Kidney (tissue), 13 donors: ENCODE measurements at regions not wholly inside any gene's neighbourhood (a gene's known extent, or its start where the extent isn't known, plus 50 kb on each side); places are given as distances from the start of the nearest gene placed in this dataset.

Source experiments
- DNase-seq, 5 donors: peaks; one replicate each; pipeline ENCODE4 v3.0.0-alpha.2; 2013 to 2020
- FAIRE-seq: peaks from 2 replicates; lab custom pipeline; 2012; peaks lifted over from hg19 to GRCh38; lab: Jason Lieb, UNC
- H3K27ac ChIP-seq, 2 donors: one replicate each; pipeline ENCODE4 v1.7.0; 2013; ENCODE audit warnings: low read depth in 2 of 2, low read length in 2 of 2, inconsistent platforms in 1 of 2
- H3K27me3 ChIP-seq: one replicate; pipeline ENCODE4 v1.7.1; 2013; ENCODE audit warnings: low read length, inconsistent platforms; ENCODE audit not compliant: control insufficient read depth, insufficient read depth
- H3K36me3 ChIP-seq, 3 donors: one replicate each; pipeline versions ENCODE4 v1.7.0 to v1.7.1; 2013; ENCODE audit warnings: low read length in 3 of 3, control low read depth in 1 of 3, inconsistent platforms in 1 of 3; ENCODE audit not compliant: insufficient read depth in 3 of 3, control insufficient read depth in 2 of 3
- H3K4me1 ChIP-seq, 3 donors: one replicate each; pipeline versions ENCODE4 v1.7.0 to v1.7.1; 2013; ENCODE audit warnings: low read length in 3 of 3, inconsistent platforms in 1 of 3, low read depth in 1 of 3; ENCODE audit not compliant: control insufficient read depth in 2 of 3, insufficient read depth in 2 of 3
- H3K4me3 ChIP-seq, 3 donors: one replicate each; pipeline versions ENCODE4 v1.7.0 to v1.8.1; 2013; ENCODE audit warnings: low read length in 3 of 3, control low read depth in 1 of 3, inconsistent platforms in 1 of 3
- H3K9ac ChIP-seq, 3 donors: one replicate each; pipeline versions ENCODE4 v1.7.0 to v1.7.1; 2013; ENCODE audit warnings: low read length in 3 of 3, control low read depth in 1 of 3, inconsistent platforms in 1 of 3
- H3K9me3 ChIP-seq, 3 donors: one replicate each; pipeline versions ENCODE4 v1.7.0 to v1.7.1; 2013; ENCODE audit warnings: low read length in 3 of 3, control low read depth in 1 of 3, inconsistent platforms in 1 of 3; ENCODE audit not compliant: control insufficient read depth in 2 of 3, insufficient read depth in 1 of 3
- intact Hi-C: fragments of 100-400 bp; cut with DNase I; formaldehyde crosslinking; loops from one replicate; pipeline ENCODE4 v1.11.1; 2022
- TF ChIP-seq, protein P1 (sequence below): IDR thresholded peaks from 3 replicates; pipeline ENCODE4 v1.5.1; 2012; ENCODE audit warnings: mild to moderate bottlenecking, moderate library complexity, borderline replicate concordance; ENCODE audit not compliant: insufficient read depth; ENCODE audit errors: extremely low read depth
- donor health status: control.
- donor health status: control.
- donor health status: control.
- donor health status: control.
- donor health status: control.
- donor health status: DM: yes; HTN: yes; CAD: no.
- donor health status: Normal renal cell carcinoma (clear cell type).

DNA sequence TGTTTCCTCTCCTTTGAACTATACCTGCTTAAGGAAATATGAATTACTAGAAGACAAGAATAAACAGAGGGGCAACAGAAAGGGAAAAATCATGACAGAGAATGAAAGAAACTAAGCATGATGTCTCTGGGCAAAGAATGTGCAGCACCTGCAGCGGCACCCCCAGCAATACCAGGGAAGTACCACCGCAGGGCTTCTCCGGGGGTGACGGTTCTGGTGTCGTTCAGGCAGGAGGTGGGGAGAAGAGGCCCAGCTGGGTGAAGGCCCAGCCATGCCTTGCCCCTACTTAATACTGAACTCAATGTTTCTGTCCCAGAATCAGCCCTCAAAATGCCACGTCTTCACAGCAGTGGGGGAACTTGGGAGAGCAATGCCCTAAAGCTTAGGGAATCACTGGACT lies 337.6 kb downstream of the CDC14C start:
- intact Hi-C loops, result no loop called here
- no peak overlapping the region for H3K27ac ChIP-seq
- H3K27me3 ChIP-seq, result no peaks in the 10 kb centered on the region
- H3K9ac ChIP-seq, result no peak overlapping the region
- DNase-seq (no peak), FAIRE-seq (no peak)
- no peak overlapping the region for H3K4me3 ChIP-seq
- TF ChIP-seq, protein P1, sequence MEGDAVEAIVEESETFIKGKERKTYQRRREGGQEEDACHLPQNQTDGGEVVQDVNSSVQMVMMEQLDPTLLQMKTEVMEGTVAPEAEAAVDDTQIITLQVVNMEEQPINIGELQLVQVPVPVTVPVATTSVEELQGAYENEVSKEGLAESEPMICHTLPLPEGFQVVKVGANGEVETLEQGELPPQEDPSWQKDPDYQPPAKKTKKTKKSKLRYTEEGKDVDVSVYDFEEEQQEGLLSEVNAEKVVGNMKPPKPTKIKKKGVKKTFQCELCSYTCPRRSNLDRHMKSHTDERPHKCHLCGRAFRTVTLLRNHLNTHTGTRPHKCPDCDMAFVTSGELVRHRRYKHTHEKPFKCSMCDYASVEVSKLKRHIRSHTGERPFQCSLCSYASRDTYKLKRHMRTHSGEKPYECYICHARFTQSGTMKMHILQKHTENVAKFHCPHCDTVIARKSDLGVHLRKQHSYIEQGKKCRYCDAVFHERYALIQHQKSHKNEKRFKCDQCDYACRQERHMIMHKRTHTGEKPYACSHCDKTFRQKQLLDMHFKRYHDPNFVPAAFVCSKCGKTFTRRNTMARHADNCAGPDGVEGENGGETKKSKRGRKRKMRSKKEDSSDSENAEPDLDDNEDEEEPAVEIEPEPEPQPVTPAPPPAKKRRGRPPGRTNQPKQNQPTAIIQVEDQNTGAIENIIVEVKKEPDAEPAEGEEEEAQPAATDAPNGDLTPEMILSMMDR, result no peak
- H3K4me1 ChIP-seq, result no peaks in the 10 kb centered on the region
- no peaks in the 10 kb centered on the region for H3K9me3 ChIP-seq
- no peaks in the 10 kb centered on the region for H3K36me3 ChIP-seq

DNA sequence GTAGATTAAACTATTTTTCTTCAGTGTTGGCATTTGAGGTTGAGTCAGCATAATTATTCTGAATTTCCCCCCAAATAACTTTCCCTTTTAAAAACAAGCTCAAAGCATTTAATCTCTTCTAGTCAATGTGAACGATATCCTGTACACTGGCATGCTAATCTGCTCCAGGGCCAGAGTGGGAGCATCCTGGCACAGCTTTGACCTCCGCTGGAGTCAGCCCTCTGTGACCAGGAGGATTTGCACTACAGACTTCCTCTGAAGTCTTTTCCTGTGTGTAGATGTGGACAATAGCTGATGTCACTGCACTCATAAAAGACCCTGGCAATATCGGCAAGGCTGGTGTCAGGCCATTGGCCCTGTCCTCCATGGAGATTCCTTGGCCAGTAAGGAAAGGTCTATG lies 340.2 kb downstream of the CDC14C start:
- H3K9ac ChIP-seq, result no peak overlapping the region
- H3K9me3 ChIP-seq, result no peaks in the 10 kb centered on the region
- no peak overlapping the region for H3K27ac ChIP-seq
- no peaks in the 10 kb centered on the region for H3K36me3 ChIP-seq
- no peaks in the 10 kb centered on the region for H3K27me3 ChIP-seq
- H3K4me3 ChIP-seq, result no peak overlapping the region
- TF ChIP-seq, protein P1, result no peak
- intact Hi-C loops, result no loop called here
- no peaks in the 10 kb centered on the region for H3K4me1 ChIP-seq
- DNase-seq, result no peak
- no peak for FAIRE-seq

DNA sequence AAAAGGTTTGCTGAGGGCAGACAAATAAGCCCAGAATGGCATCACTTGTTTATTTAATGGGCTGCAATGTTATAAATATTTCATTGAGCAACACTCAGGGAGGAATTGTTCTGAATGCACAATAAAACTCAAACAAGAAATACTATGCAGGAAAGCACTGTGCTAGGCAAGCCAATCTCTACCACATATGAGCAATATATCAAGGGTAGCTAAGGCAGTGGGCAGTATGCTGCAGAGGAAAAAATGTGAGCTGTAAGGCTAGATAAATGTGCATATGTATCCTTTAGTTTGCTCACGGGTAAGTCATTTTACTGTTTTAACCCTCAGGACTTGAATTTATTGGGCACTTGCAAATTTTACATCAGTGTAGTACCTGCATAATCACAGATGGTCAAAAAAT lies 349.6 kb downstream of the CDC14C start:
- TF ChIP-seq, protein P1, result no peak
- no peak for FAIRE-seq
- no peaks in the 10 kb centered on the region for H3K9me3 ChIP-seq

DNA sequence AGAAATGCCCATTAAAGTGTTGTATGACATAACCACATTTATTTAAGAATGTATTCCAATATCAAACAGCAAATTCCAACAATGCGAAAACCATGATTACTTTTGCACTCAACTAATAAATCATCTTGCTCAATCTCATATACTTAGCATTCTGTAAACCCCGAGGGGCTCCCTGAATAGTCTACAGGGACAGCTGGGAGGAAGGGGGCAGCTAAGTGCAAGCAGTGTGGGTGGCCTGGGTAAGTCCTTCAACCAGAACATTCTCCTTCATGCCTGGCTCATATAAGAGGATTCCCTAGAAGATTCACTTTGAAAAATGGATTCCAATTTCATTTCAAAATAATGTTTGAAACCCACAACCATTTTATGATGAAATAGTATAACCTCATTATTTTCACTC lies 355.5 kb downstream of the CDC14C start:
- H3K4me1 ChIP-seq, result no peaks in the 10 kb centered on the region
- H3K4me3 ChIP-seq, result no peak overlapping the region
- H3K9ac ChIP-seq, result no peak overlapping the region
- TF ChIP-seq, protein P1, result no peak
- FAIRE-seq (no peak), DNase-seq (peak in 3 of 5 donors; percentile 21 to 50 (median 32))
- no peaks in the 10 kb centered on the region for H3K36me3 ChIP-seq
- no peaks in the 10 kb centered on the region for H3K27me3 ChIP-seq
- no peaks in the 10 kb centered on the region for H3K9me3 ChIP-seq
- intact Hi-C loops, result no loop called here
- H3K27ac ChIP-seq, result no peak overlapping the region

More for the DNA sequence above, 349.6 kb downstream of the CDC14C start:
- DNase-seq, result no peak
- Histone ChIP-seq H3K27ac (no peak overlapping the region), H3K9ac (no peak overlapping the region), H3K4me1 (no peaks in the 10 kb centered on the region), H3K4me3 (no peak overlapping the region), H3K27me3 (no peaks in the 10 kb centered on the region), H3K36me3 (no peaks in the 10 kb centered on the region)
- intact Hi-C loops, result no loop called here
